ENCODE measurements at regions not wholly inside any gene's neighbourhood (a gene's known extent, or its start where the extent isn't known, plus 50 kb on each side); places are given as distances from the start of the nearest gene placed in this dataset.
A peak's percentile ranks its signal among the peaks of the same experiment; 100 is the strongest.

- Histone ChIP-seq H3K4me1 (ENCODE audit: control insufficient read depth in 1 of 2, extremely low read depth in 1 of 2, insufficient read depth in 2 of 2, low read length in 2 of 2) (peaks cover 0 to 3% of the 10 kb centered on the region in 2 experiments), H3K9me3 (no peaks in the 10 kb centered on the region), H3K4me3 (ENCODE audit: control insufficient read depth in 1 of 2, extremely low read depth in 1 of 2, low read length in 1 of 2) (no peak overlapping the region), H3K27ac (ENCODE audit: low read length) (no peak overlapping the region), H3K36me3 (ENCODE audit: control insufficient read depth in 2 of 2, extremely low read depth in 1 of 2, insufficient read depth in 1 of 2, low read length in 1 of 2) (no peaks in the 10 kb centered on the region), H3K27me3 (replicated peaks in 1 of 2; ENCODE audit: control insufficient read depth in 2 of 2, extremely low read depth in 1 of 2, insufficient read depth in 2 of 2, low read length in 1 of 2) (peaks cover 0 to 10% of the 10 kb centered on the region in 2 experiments)
- Mint-ChIP-seq H3K27me3 (no peaks in the 10 kb centered on the region), H3K4me1 (peaks cover 0 to 4% (median 0%) of the 10 kb centered on the region in 3 donors), H3K36me3 (no peaks in the 10 kb centered on the region), H3K4me3 (no peak overlapping the region), H3K9me3 (no peaks in the 10 kb centered on the region), H3K27ac (no peak overlapping the region)
- CTCF ChIA-PET = no interaction called here
- 65% methylated on average over 3 of the region's 6 CpGs for WGBS (ENCODE audit: insufficient coverage)
- ATAC-seq (replicated peaks in 1 of 4) (no peak), DNase-seq (peak in 19 of 35 experiments; percentile 6 to 54 (median 21))
- POLR2A ChIA-PET = no interaction called here
Measured at GRCh38 chr1:5448486-5448885, 543.7 kb downstream of the NPHP4 start.

DNA sequence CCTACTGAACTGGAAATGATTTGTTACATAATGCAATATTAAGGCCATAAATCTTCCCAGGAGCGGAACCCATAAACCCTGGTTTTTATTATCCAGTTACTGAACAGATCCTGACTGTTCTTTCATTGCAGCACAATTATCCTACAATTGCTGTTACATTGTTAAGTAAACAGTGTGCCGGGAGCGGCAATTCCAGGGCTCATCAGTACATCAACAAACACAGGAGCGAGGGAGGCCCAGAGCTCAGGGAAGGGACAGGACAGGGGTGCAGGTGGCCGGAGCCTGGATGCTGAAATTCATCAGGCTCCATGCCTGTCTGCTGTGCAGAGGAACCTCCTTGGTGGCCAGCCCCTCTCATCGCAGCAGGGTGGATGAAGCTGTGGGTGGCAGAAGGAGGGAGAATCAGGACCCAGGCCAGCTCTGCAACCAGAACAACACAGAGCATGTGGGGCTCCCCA lies 544.7 kb downstream of the NPHP4 start:
- peaks cover 0 to 4% (median 0%) of the 10 kb centered on the region in 3 donors for H3K4me1 Mint-ChIP-seq
- no peak overlapping the region for H3K27ac ChIP-seq (ENCODE audit: low read length)
- DNase-seq = no peak
- H3K36me3 ChIP-seq (ENCODE audit: control insufficient read depth in 2 of 2, extremely low read depth in 1 of 2, insufficient read depth in 1 of 2, low read length in 1 of 2) = no peaks in the 10 kb centered on the region
- no peak overlapping the region for H3K27ac Mint-ChIP-seq
- WGBS (ENCODE audit: insufficient coverage) = 72% methylated on average over 4 of the region's 6 CpGs
- POLR2A ChIA-PET = no interaction called here
- H3K36me3 Mint-ChIP-seq = no peaks in the 10 kb centered on the region
- peaks cover 0 to 10% of the 10 kb centered on the region in 2 experiments for H3K27me3 ChIP-seq (replicated peaks in 1 of 2; ENCODE audit: control insufficient read depth in 2 of 2, extremely low read depth in 1 of 2, insufficient read depth in 2 of 2, low read length in 1 of 2)
- ATAC-seq (replicated peaks in 1 of 4) = no peak
- no peaks in the 10 kb centered on the region for H3K27me3 Mint-ChIP-seq
- CTCF ChIA-PET = no interaction called here
- H3K9me3 ChIP-seq = no peaks in the 10 kb centered on the region
- no peak overlapping the region for H3K4me3 ChIP-seq (ENCODE audit: control insufficient read depth in 1 of 2, extremely low read depth in 1 of 2, low read length in 1 of 2)
- no peaks in the 10 kb centered on the region for H3K9me3 Mint-ChIP-seq
- H3K4me1 ChIP-seq (ENCODE audit: control insufficient read depth in 1 of 2, extremely low read depth in 1 of 2, insufficient read depth in 2 of 2, low read length in 2 of 2) = peaks cover 0 to 3% of the 10 kb centered on the region in 2 experiments
- H3K4me3 Mint-ChIP-seq = no peak overlapping the region

GRCh38 chr1:5444396-5444795 lies 547.8 kb downstream of the NPHP4 start:
- H3K27ac ChIP-seq (ENCODE audit: low read length) = no peak overlapping the region
- no peak for ATAC-seq (replicated peaks in 1 of 4)
- Mint-ChIP-seq H3K9me3 (peaks cover 0 to 3% (median 3%) of the 10 kb centered on the region in 3 donors), H3K36me3 (no peaks in the 10 kb centered on the region), H3K27me3 (peaks cover 0 to 2% of the 10 kb centered on the region in 2 donors), H3K4me3 (no peak overlapping the region), H3K27ac (no peak overlapping the region), H3K4me1 (peaks cover 0 to 4% (median 0%) of the 10 kb centered on the region in 3 donors)
- no peaks in the 10 kb centered on the region for H3K9me3 ChIP-seq
- no peaks in the 10 kb centered on the region for H3K36me3 ChIP-seq (ENCODE audit: control insufficient read depth in 2 of 2, extremely low read depth in 1 of 2, insufficient read depth in 1 of 2, low read length in 1 of 2)
- peaks cover 0 to 13% of the 10 kb centered on the region in 2 experiments for H3K27me3 ChIP-seq (replicated peaks in 1 of 2; ENCODE audit: control insufficient read depth in 2 of 2, extremely low read depth in 1 of 2, insufficient read depth in 2 of 2, low read length in 1 of 2)
- ChIA-PET CTCF (no interaction called here), POLR2A (no interaction called here)
- no peak overlapping the region for H3K4me3 ChIP-seq (ENCODE audit: control insufficient read depth in 1 of 2, extremely low read depth in 1 of 2, low read length in 1 of 2)
- H3K4me1 ChIP-seq (ENCODE audit: control insufficient read depth in 1 of 2, extremely low read depth in 1 of 2, insufficient read depth in 2 of 2, low read length in 2 of 2) = peaks cover 0 to 3% of the 10 kb centered on the region in 2 experiments
- DNase-seq = no peak
- WGBS (ENCODE audit: insufficient coverage) = 65% methylated on average over 6 of the region's 6 CpGs

DNA sequence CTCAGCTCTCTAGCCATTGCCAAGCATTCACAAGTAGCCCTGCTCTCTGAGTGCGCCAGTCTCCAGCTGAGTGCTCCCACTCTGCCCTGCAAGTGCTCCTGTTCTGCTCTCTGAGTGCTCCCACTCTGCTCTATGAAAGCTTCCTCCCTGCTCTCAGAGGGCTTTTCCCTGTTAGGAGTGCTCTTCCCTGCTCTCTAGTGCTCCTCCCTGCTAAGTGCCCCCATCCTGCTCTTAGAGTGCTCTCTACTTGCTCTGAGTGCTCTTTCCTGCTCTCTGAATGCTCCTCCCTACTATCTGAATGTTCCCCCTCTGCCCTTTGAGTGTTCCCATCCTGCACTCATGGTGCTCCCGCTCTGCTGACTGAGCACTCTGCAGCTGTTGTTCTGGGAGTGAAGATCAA lies 555.4 kb downstream of the NPHP4 start:
- H3K9me3 Mint-ChIP-seq = peaks cover 14 to 21% (median 21%) of the 10 kb centered on the region in 3 donors
- Histone ChIP-seq H3K9me3 (no peaks in the 10 kb centered on the region), H3K27me3 (replicated peaks in 1 of 2; ENCODE audit: control insufficient read depth in 2 of 2, extremely low read depth in 1 of 2, insufficient read depth in 2 of 2, low read length in 1 of 2) (peaks cover 0 to 32% of the 10 kb centered on the region in 2 experiments), H3K36me3 (ENCODE audit: control insufficient read depth in 2 of 2, extremely low read depth in 1 of 2, insufficient read depth in 1 of 2, low read length in 1 of 2) (no peaks in the 10 kb centered on the region), H3K27ac (ENCODE audit: low read length) (no peak overlapping the region), H3K4me1 (ENCODE audit: control insufficient read depth in 1 of 2, extremely low read depth in 1 of 2, insufficient read depth in 2 of 2, low read length in 2 of 2) (no peaks in the 10 kb centered on the region), H3K4me3 (ENCODE audit: control insufficient read depth in 1 of 2, extremely low read depth in 1 of 2, low read length in 1 of 2) (no peak overlapping the region)
- ChIA-PET POLR2A (no interaction called here), CTCF (no interaction called here)
- ATAC-seq (replicated peaks in 1 of 4) = no peak
- H3K36me3 Mint-ChIP-seq = peaks cover 13% of the 10 kb centered on the region
- H3K4me3 Mint-ChIP-seq = no peak overlapping the region
- peaks cover 18% of the 10 kb centered on the region in 2 donors for H3K27me3 Mint-ChIP-seq
- no peak for DNase-seq
- no peaks in the 10 kb centered on the region for H3K4me1 Mint-ChIP-seq
- no peak overlapping the region for H3K27ac Mint-ChIP-seq
- WGBS (ENCODE audit: insufficient coverage) = 100% methylated on average over 1 of the region's 2 CpGs

DNA sequence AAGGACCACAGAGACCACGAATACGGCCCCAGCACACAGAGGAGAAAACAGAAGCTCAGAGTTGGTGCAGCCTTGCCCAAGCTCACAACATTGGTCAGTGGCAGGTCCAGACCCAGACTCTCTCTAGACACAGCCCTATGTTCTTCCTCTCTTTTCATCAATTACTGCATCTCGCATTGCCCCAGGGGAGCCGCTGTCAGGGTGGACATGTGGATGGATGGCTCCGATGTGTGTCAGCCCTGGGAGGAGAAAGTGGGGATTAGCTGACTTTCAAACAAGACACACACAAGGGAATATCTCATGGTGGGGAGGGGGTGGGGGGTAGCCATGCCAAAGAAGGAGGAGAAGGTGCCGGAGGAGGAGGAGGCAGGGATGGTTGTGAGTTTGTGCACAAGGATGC lies 556.8 kb downstream of the NPHP4 start:
- Mint-ChIP-seq H3K4me1 (no peaks in the 10 kb centered on the region), H3K27me3 (peaks cover 16 to 24% of the 10 kb centered on the region in 2 donors), H3K27ac (no peak overlapping the region), H3K36me3 (peaks cover 13% of the 10 kb centered on the region), H3K4me3 (no peak overlapping the region), H3K9me3 (peaks cover 14 to 21% (median 21%) of the 10 kb centered on the region in 3 donors)
- ChIA-PET CTCF (no interaction called here), POLR2A (no interaction called here)
- H3K4me1 ChIP-seq (ENCODE audit: control insufficient read depth in 1 of 2, extremely low read depth in 1 of 2, insufficient read depth in 2 of 2, low read length in 2 of 2) = no peaks in the 10 kb centered on the region
- no peaks in the 10 kb centered on the region for H3K36me3 ChIP-seq (ENCODE audit: control insufficient read depth in 2 of 2, extremely low read depth in 1 of 2, insufficient read depth in 1 of 2, low read length in 1 of 2)
- no peaks in the 10 kb centered on the region for H3K9me3 ChIP-seq
- peaks cover 0 to 35% of the 10 kb centered on the region in 2 experiments for H3K27me3 ChIP-seq (replicated peaks in 1 of 2; ENCODE audit: control insufficient read depth in 2 of 2, extremely low read depth in 1 of 2, insufficient read depth in 2 of 2, low read length in 1 of 2)
- WGBS (ENCODE audit: insufficient coverage) = 100% methylated on average over 2 of the region's 6 CpGs
- DNase-seq = no peak
- ATAC-seq (replicated peaks in 1 of 4) = no peak
- H3K27ac ChIP-seq (ENCODE audit: low read length) = no peak overlapping the region
- H3K4me3 ChIP-seq (ENCODE audit: control insufficient read depth in 1 of 2, extremely low read depth in 1 of 2, low read length in 1 of 2) = no peak overlapping the region

DNA sequence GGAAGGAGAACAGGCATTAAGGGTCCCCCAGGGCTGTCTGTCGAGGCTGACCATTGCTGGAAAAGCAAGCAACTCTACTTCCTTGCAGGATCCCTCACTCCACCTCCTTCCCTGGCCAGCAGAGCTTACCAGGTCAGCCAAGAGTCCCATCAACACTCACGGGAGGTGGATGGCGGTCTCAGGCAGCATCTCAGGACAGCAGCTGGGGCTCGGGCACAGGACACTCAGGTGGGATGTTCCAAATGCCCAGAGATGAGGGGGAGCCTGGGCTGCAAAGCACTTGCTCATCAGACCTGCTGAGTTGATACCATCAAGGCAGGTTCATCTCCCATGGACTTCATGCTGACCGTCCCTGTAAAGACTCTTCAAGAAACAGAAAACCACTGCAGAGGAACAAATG lies 559.8 kb downstream of the NPHP4 start:
- Mint-ChIP-seq H3K27me3 (peaks cover 30 to 38% of the 10 kb centered on the region in 2 donors), H3K4me3 (no peak overlapping the region), H3K4me1 (peaks cover 2 to 10% (median 2%) of the 10 kb centered on the region in 3 donors), H3K36me3 (peaks cover 1% of the 10 kb centered on the region), H3K27ac (no peak overlapping the region), H3K9me3 (peaks cover 3 to 7% (median 6%) of the 10 kb centered on the region in 3 donors)
- ATAC-seq (replicated peaks in 1 of 4) = no peak
- Histone ChIP-seq H3K4me1 (ENCODE audit: control insufficient read depth in 1 of 2, extremely low read depth in 1 of 2, insufficient read depth in 2 of 2, low read length in 2 of 2) (no peaks in the 10 kb centered on the region), H3K36me3 (ENCODE audit: control insufficient read depth in 2 of 2, extremely low read depth in 1 of 2, insufficient read depth in 1 of 2, low read length in 1 of 2) (no peaks in the 10 kb centered on the region), H3K27me3 (replicated peaks in 1 of 2; ENCODE audit: control insufficient read depth in 2 of 2, extremely low read depth in 1 of 2, insufficient read depth in 2 of 2, low read length in 1 of 2) (peaks cover 0 to 42% of the 10 kb centered on the region in 2 experiments), H3K4me3 (ENCODE audit: control insufficient read depth in 1 of 2, extremely low read depth in 1 of 2, low read length in 1 of 2) (no peak overlapping the region), H3K27ac (ENCODE audit: low read length) (no peak overlapping the region), H3K9me3 (no peaks in the 10 kb centered on the region)
- WGBS (ENCODE audit: insufficient coverage) = 65% methylated on average over 5 of the region's 5 CpGs
- POLR2A ChIA-PET = no interaction called here
- DNase-seq = no peak
- CTCF ChIA-PET = no interaction called here
